ACC112 (cell line): ENCODE measurements at regions not wholly inside any gene's neighbourhood (a gene's known extent, or its start where the extent isn't known, plus 50 kb on each side); places are given as distances from the start of the nearest gene placed in this dataset.
"Not testable (repeated sequence)": the region's sequence is repeated elsewhere in the genome, so short reads cannot be mapped to it uniquely, and the experiment has no call there.

Experiments
- H2AFZ ChIP-seq: fragments of 200-600 bp; sonication (generic); one replicate; pipeline ENCODE4 v1.6.0; 2017; ENCODE audit warnings: antibody characterized with exemption, low read length; ENCODE audit not compliant: unreplicated experiment
- H3K27ac ChIP-seq: fragments of 200-600 bp; sonication (generic); 2 replicates; pipeline ENCODE4 v1.5.1; 2014; ENCODE audit warnings: low read depth, mild to moderate bottlenecking, antibody characterized with exemption, low read length, moderate library complexity
- H3K27me3 ChIP-seq: fragments of 200-600 bp; sonication (generic); 2 replicates; pipeline ENCODE4 v1.6.1; 2014; ENCODE audit warnings: mild to moderate bottlenecking, antibody characterized with exemption, low read length, moderate library complexity, mixed read lengths; ENCODE audit not compliant: insufficient read depth
- H3K36me3 ChIP-seq: fragments of 200-600 bp; sonication (generic); 2 replicates; pipeline ENCODE4 v1.6.1; 2016; ENCODE audit warnings: mild to moderate bottlenecking, antibody characterized with exemption, low read length, moderate library complexity, mixed read lengths; ENCODE audit not compliant: insufficient read depth
- H3K4me1 ChIP-seq: fragments of 200-600 bp; sonication (generic); one replicate; pipeline ENCODE4 v1.6.1; 2016; ENCODE audit warnings: low read length, mixed read lengths; ENCODE audit not compliant: insufficient read depth, unreplicated experiment, control insufficient read depth
- H3K4me3 ChIP-seq: fragments of 200-600 bp; sonication (generic); 2 replicates; pipeline ENCODE4 v1.5.1; 2014; ENCODE audit warnings: mild to moderate bottlenecking, low read depth, low read length
- H3K79me2 ChIP-seq: fragments of 200-600 bp; sonication (generic); one replicate; pipeline ENCODE4 v1.6.0; 2016; ENCODE audit warnings: low read length; ENCODE audit not compliant: control insufficient read depth, unreplicated experiment, insufficient read depth

DNA sequence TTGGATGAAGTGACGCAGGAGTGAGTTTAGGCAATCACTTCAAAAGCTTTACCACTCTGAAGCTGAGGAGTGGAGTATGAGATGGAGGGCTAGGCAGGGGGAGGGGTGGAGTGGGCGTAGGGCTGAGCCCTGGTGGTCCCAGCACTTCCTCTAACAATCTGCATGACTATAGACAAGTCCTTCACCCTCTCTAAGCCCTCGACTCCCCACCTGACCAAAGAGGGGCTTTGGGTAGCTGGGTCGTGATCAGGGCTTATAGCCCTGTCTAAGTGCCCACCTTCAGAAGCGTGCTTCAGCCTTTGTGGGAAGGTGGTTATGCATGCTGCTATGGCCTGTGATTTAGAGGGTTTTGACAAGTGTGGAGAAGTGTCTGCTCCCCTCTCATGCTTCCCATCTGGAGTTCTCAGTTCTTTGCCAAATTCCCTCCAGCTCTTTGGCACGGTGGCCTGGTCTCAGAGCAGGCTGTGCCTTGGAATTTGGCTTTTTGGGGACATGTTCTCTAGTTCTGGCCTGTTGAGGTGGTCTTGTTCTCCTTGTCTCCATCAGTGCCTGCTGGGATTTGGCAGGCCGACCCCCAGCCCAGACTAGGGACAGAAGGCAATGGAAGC is 53.0 kb downstream of the ACTBL2 start:
- no peak overlapping the region for H3K27ac ChIP-seq
- H3K4me3 ChIP-seq, result no peak overlapping the region
- no peaks in the 10 kb centered on the region for H3K27me3 ChIP-seq
- no peaks in the 10 kb centered on the region for H3K79me2 ChIP-seq
- no peak overlapping the region for H2AFZ ChIP-seq
- peaks cover 16% of the 10 kb centered on the region for H3K4me1 ChIP-seq
- H3K36me3 ChIP-seq, result no peaks in the 10 kb centered on the region

DNA sequence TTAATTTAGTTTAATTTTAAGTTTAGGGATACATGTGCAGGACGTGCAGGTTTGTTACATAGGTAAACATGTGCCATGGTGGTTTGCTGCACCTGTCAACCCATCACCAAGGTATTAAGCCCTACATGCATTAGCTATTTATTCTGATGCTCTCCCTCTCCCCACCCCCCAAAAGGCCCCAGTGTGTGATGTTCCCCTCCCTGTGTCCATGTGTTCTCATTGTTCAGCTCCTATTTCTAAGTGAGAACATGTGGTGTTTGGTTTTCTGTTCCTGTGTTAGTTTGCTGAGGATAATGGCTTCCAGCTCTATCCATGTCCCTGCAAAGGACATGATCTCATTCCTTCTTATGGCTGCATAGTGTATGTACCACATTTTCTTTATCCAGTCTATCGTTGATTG is 53.6 kb downstream of the ACTBL2 start:
- H3K79me2 ChIP-seq, H3K27me3 ChIP-seq, H3K4me3 ChIP-seq, H3K4me1 ChIP-seq, H3K27ac ChIP-seq, H3K36me3 ChIP-seq, H2AFZ ChIP-seq: not testable (repeated sequence)

DNA sequence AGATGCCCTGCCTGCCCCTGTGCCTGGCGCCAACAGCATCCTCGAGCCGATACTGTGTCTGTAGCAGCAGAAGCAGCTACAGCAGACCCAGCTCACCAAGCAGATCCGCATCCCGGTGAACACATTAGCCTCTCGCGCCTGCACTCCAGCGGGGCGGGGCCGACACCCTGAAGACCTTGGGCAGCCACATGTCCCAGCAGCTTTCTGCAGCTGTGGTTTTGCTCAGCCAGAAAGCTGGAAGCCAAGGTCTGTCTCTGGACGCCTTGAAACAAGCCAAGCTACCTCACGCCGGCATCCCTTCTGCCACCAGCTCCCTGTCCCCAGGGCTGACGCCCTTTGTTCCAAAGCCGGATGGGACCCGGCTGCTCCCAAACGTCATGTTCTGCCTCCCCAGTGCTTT is 59.6 kb downstream of the ACTBL2 start:
- H3K4me3 ChIP-seq, result no peak overlapping the region
- H3K27ac ChIP-seq, result no peak overlapping the region
- no peaks in the 10 kb centered on the region for H3K36me3 ChIP-seq
- no peaks in the 10 kb centered on the region for H3K4me1 ChIP-seq
- H2AFZ ChIP-seq, result no peak overlapping the region
- H3K79me2 ChIP-seq, result no peaks in the 10 kb centered on the region
- no peaks in the 10 kb centered on the region for H3K27me3 ChIP-seq

DNA sequence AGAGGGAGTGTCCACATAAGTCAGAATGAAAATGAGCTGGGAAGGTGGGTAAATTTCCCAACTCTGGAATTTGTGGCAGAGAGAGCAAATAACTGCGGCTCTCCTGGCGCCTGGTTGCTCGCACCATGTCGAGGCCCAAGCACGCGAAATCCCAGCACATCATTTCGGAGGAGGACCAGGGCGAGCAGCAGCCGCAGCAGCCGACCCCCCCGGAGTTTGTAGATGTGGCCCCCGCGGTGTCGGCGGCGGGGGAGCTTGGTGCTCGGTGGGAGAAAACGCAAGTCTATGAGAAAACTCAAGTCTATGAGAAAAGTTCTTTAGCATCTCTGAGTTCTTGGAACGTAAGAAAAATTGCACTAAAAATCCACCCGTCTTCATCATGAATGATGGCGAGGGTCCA is 60.3 kb downstream of the ACTBL2 start:
- H2AFZ ChIP-seq, result no peak overlapping the region
- no peaks in the 10 kb centered on the region for H3K4me1 ChIP-seq
- no peak overlapping the region for H3K27ac ChIP-seq
- no peaks in the 10 kb centered on the region for H3K79me2 ChIP-seq
- H3K27me3 ChIP-seq, result no peaks in the 10 kb centered on the region
- no peaks in the 10 kb centered on the region for H3K36me3 ChIP-seq
- no peak overlapping the region for H3K4me3 ChIP-seq

DNA sequence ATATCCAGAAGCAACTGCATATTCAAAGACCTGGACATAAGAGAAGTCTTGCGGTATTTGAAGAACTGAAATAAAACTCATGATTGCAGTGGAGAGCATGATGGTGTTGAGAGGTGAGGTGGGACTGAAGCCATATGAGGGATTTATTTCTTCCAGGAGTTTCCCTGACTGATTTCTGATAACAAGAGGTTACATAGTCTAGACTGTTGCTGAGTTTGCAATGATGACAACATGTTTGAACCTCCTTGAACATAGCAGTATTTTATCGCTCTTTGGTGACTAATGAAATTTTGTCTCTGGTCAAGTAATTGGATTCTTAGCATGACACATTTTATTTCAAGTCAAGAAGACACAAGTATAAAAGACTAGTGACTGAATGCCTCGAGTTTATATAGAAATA is 61.8 kb downstream of the ACTBL2 start:
- Histone ChIP-seq H3K36me3 (no peaks in the 10 kb centered on the region), H3K27ac (no peak overlapping the region), H3K79me2 (no peaks in the 10 kb centered on the region), H3K4me1 (no peaks in the 10 kb centered on the region), H3K4me3 (no peak overlapping the region), H3K27me3 (no peaks in the 10 kb centered on the region), H2AFZ (no peak overlapping the region)

DNA sequence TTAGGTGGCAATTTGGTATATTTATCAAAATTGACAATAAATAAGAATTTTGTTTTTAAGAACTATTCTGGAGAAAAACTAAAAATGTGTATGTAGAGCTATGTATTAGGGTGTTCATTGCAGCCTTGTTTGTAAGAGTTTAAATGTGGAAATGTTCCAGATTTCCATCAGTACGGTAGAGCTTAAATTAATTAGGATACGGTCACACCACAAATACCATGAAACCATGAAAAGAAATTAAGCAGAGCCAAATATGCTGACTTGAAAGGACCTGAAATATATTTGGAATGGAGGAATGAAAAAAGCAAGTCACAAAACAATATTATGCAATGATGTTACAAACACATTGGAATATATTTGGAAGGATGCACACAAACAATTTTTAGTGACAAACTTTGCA is 64.6 kb downstream of the ACTBL2 start:
- no peak overlapping the region for H2AFZ ChIP-seq
- peaks cover 2% of the 10 kb centered on the region for H3K4me1 ChIP-seq
- no peaks in the 10 kb centered on the region for H3K79me2 ChIP-seq
- no peaks in the 10 kb centered on the region for H3K36me3 ChIP-seq
- H3K27me3 ChIP-seq, result no peaks in the 10 kb centered on the region
- no peak overlapping the region for H3K4me3 ChIP-seq
- no peak overlapping the region for H3K27ac ChIP-seq

DNA sequence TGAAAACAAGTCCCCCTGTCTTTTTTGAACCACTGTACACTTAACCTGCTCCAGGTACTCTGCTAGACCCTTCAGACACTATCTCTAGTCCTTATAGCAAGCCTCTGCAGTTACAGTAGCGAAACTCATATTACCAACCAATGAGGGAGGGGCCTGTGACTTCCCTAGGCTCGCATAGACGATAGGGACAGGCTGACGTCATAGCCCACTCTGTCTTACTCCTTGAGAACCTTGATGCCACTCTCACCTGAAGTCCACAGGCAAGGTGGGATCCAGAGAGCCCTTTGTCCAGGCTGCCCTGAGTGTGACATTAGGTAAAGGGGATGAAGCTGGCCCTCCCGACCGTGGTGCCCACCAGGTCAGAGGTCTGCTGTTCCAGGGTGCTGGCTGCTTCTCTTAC is 65.3 kb downstream of the ACTBL2 start:
- Histone ChIP-seq H3K27ac (no peak overlapping the region), H3K36me3 (no peaks in the 10 kb centered on the region), H2AFZ (no peak overlapping the region), H3K4me1 (peaks cover 8% of the 10 kb centered on the region), H3K27me3 (no peaks in the 10 kb centered on the region), H3K4me3 (no peak overlapping the region), H3K79me2 (no peaks in the 10 kb centered on the region)

DNA sequence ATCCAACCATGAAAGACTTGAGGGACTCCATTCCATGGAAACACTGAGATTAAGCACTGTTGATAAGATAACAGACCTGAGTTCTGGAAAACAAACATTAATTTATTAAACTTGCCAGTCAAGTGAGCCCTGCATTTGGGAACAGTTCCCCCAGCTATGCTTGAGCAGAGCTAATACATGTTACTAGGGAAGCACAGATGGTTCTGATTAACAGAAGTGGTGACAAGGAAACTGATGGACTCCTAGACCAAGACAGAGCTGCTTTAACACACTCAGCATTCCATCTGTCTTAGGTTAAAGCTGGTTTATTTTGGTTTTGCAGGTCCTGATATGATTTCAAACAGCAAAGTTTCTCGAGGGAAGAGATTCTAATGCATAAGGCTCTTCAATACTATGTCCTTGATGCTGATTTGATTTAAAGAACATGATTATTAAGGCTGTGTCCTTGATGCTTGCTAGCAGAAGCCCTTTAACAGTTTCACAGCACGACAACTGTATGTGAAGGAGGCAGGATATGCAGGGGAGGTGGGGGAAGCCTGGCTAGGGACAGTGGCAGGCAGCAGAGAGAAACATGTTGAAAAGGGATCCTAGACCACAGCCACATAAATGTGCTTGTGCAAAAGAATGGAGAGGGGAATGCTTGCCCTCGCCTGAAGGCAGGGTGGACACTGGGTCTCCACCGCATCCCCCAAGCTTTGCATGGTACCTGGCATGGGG is 66.2 kb downstream of the ACTBL2 start:
- Histone ChIP-seq H3K4me3 (no peak overlapping the region), H2AFZ (no peak overlapping the region), H3K79me2 (no peaks in the 10 kb centered on the region), H3K27me3 (no peaks in the 10 kb centered on the region), H3K36me3 (no peaks in the 10 kb centered on the region), H3K4me1 (peaks cover 17% of the 10 kb centered on the region), H3K27ac (no peak overlapping the region)

DNA sequence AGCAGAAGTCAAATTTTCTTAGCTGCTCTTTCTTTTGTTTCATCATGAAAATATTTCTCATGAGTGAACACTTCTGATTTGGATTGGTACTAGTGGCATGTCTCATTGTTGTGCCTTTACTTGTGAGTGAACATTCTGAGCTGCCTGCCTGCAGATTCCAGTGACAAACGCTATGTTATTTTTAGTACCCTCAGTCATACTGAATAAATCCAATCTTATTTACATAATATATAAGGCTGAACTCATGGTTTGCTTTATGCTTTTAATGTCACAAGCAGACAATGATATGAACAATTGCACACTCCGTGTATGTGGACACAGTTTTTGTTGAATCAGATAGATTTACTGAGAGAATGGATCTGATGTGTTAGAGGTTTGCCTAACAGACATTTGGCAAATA is 67.8 kb downstream of the ACTBL2 start:
- Histone ChIP-seq H3K27me3 (no peaks in the 10 kb centered on the region), H3K79me2 (no peaks in the 10 kb centered on the region), H2AFZ (no peak overlapping the region), H3K36me3 (no peaks in the 10 kb centered on the region), H3K27ac (no peak overlapping the region), H3K4me1 (peaks cover 17% of the 10 kb centered on the region), H3K4me3 (no peak overlapping the region)

DNA sequence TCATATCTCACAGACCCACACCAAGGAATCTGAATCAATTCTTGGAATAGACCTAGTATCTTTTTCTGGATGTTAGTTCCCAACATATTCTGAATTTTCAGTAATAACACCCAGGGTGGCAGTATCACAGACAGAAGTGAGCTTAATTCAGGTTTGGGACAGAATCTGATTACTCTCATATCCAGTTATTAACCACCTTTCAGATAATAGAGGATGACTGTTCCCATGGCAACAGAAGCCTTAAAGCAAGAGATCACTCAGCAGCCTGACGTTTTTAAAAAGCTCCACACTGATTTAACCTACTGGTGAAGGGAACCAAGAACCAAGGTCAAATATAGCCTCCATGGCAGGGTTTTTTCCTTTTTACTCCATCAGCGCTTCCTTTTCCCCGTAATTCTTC is 68.4 kb downstream of the ACTBL2 start:
- H3K79me2 ChIP-seq, result no peaks in the 10 kb centered on the region
- H3K36me3 ChIP-seq, result no peaks in the 10 kb centered on the region
- peaks cover 19% of the 10 kb centered on the region for H3K4me1 ChIP-seq
- H3K4me3 ChIP-seq, result no peak overlapping the region
- no peak overlapping the region for H2AFZ ChIP-seq
- H3K27me3 ChIP-seq, result no peaks in the 10 kb centered on the region
- H3K27ac ChIP-seq, result no peak overlapping the region

DNA sequence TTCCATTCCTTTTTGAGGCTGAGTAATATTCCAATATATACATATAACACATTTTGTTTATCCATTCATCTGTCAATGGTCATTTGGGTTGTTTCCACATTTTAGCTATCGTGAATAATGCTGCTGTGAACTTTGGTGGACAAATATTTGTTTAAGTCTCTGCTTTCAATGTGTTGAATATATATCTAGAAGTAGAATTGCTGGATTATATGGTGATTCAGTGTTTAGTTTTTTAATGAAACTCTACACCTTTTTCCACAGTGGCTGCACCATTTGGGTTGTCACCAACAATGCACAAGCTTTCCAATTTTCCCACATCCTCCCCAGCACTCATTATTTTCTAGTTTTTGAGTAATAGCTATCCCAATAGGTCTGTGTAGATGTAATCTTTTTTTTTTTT is 69.5 kb downstream of the ACTBL2 start:
- Histone ChIP-seq H3K4me1 (peaks cover 28% of the 10 kb centered on the region), H3K36me3 (no peaks in the 10 kb centered on the region)

More for the DNA sequence above, 69.5 kb downstream of the ACTBL2 start:
- H3K27ac ChIP-seq, result no peak overlapping the region
- no peak overlapping the region for H3K4me3 ChIP-seq
- H3K79me2 ChIP-seq, result no peaks in the 10 kb centered on the region
- no peaks in the 10 kb centered on the region for H3K27me3 ChIP-seq
- H2AFZ ChIP-seq, result no peak overlapping the region
